ENCODE measurements at regions not wholly inside any gene's neighbourhood (a gene's known extent, or its start where the extent isn't known, plus 50 kb on each side); places are given as distances from the start of the nearest gene placed in this dataset.

GRCh38 chr12:40598073-40598472 is 94.2 kb upstream of the CNTN1 start:
- H3K4me3 ChIP-seq (ENCODE audit: low read depth, low read length): no peak overlapping the region
- TF ChIP-seq CTCF (conservative IDR thresholded peaks at IDR 0.05; ENCODE audit: low read depth, low read length): no peak
- no peak for DNase-seq (ENCODE audit: low read depth)

- no peak for DNase-seq (ENCODE audit: low read depth)
- H3K4me3 ChIP-seq (ENCODE audit: low read depth, low read length): no peak overlapping the region
- no peak for TF ChIP-seq CTCF (conservative IDR thresholded peaks at IDR 0.05; ENCODE audit: low read depth, low read length)
These were observed 89.7 kb upstream of the CNTN1 start for GRCh38 chr12:40602562-40602961.

GRCh38 chr12:40614923-40615322 is 77.3 kb upstream of the CNTN1 start:
- no peak for TF ChIP-seq CTCF (conservative IDR thresholded peaks at IDR 0.05; ENCODE audit: low read depth, low read length)
- no peak for DNase-seq (ENCODE audit: low read depth)
- no peak overlapping the region for H3K4me3 ChIP-seq (ENCODE audit: low read depth, low read length)

- H3K4me3 ChIP-seq (ENCODE audit: low read depth, low read length): no peak overlapping the region
- no peak for TF ChIP-seq CTCF (conservative IDR thresholded peaks at IDR 0.05; ENCODE audit: low read depth, low read length)
These were observed 76.6 kb upstream of the CNTN1 start for GRCh38 chr12:40615590-40615989.

GRCh38 chr12:40616383-40616915 is 75.8 kb upstream of the CNTN1 start:
- H3K4me3 ChIP-seq (ENCODE audit: low read depth, low read length): no peak overlapping the region
- no peak for TF ChIP-seq CTCF (conservative IDR thresholded peaks at IDR 0.05; ENCODE audit: low read depth, low read length)
- DNase-seq (ENCODE audit: low read depth): no peak

More at GRCh38 chr12:40615590-40615989, 76.6 kb upstream of the CNTN1 start:
- DNase-seq (ENCODE audit: low read depth): no peak

GRCh38 chr12:40618636-40619035 is 73.6 kb upstream of the CNTN1 start:
- no peak for DNase-seq (ENCODE audit: low read depth)
- TF ChIP-seq CTCF (conservative IDR thresholded peaks at IDR 0.05; ENCODE audit: low read depth, low read length): no peak
- H3K4me3 ChIP-seq (ENCODE audit: low read depth, low read length): no peak overlapping the region

GRCh38 chr12:40620564-40621019 is 71.6 kb upstream of the CNTN1 start:
- H3K4me3 ChIP-seq (ENCODE audit: low read depth, low read length): no peak overlapping the region
- TF ChIP-seq CTCF (conservative IDR thresholded peaks at IDR 0.05; ENCODE audit: low read depth, low read length): no peak
- no peak for DNase-seq (ENCODE audit: low read depth)
